ENCODE measurements at regions not wholly inside any gene's neighbourhood (a gene's known extent, or its start where the extent isn't known, plus 50 kb on each side); places are given as distances from the start of the nearest gene placed in this dataset.

- TF ChIP-seq CTCF (IDR thresholded peaks at IDR 0.05) (no peak), POLR2A (IDR thresholded peaks at IDR 0.05; ENCODE audit: low read depth) (no peak), EP300 (IDR thresholded peaks at IDR 0.05) (no peak), POLR2AphosphoS5 (IDR thresholded peaks at IDR 0.05) (no peak)
Measured at GRCh38 chr7:81492910-81493309, 276.9 kb downstream of the HGF start.

Measured in esophagus muscularis mucosa (tissue), 4 donors.